ENCODE measurements at regions not wholly inside any gene's neighbourhood (a gene's known extent, or its start where the extent isn't known, plus 50 kb on each side); places are given as distances from the start of the nearest gene placed in this dataset.

DNA sequence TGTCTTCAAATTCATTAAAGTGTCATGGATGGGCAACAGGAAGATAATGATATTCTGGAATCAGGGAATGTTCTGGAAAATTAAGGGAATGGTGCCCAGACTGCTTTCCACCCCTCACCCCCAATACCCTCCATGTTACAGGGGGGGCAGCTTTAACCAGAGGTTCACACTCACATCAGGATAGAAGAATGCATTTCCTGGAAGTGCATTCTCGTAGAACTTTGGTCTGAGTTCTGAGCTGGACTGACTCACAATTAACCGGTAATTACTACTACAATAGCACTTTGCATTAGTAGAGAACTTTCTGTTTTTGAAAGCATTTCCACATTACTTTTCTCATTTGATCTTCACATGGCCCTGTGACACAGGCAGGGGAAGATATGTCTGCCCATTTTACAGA lies 52.5 kb upstream of the SHISA3 start:
- intact Hi-C loops (cut with micrococcal nuclease; ENCODE audit: unreplicated experiment) = no loop called here
- H3K9me2 ChIP-seq (ENCODE audit: insufficient read depth) = no peaks in the 10 kb centered on the region
- H4K20me1 ChIP-seq (ENCODE audit: insufficient read depth) = no peaks in the 10 kb centered on the region
- H3K36me3 ChIP-seq (ENCODE audit: low read depth) = no peaks in the 10 kb centered on the region
- BruUV-seq (replicated peaks) = no TSS peak
- TF ChIP-seq, protein P1, sequence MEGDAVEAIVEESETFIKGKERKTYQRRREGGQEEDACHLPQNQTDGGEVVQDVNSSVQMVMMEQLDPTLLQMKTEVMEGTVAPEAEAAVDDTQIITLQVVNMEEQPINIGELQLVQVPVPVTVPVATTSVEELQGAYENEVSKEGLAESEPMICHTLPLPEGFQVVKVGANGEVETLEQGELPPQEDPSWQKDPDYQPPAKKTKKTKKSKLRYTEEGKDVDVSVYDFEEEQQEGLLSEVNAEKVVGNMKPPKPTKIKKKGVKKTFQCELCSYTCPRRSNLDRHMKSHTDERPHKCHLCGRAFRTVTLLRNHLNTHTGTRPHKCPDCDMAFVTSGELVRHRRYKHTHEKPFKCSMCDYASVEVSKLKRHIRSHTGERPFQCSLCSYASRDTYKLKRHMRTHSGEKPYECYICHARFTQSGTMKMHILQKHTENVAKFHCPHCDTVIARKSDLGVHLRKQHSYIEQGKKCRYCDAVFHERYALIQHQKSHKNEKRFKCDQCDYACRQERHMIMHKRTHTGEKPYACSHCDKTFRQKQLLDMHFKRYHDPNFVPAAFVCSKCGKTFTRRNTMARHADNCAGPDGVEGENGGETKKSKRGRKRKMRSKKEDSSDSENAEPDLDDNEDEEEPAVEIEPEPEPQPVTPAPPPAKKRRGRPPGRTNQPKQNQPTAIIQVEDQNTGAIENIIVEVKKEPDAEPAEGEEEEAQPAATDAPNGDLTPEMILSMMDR (conservative IDR thresholded peaks at IDR 0.05) = no peak
- no peak for TF ChIP-seq EZH2 (IDR thresholded peaks at IDR 0.05; ENCODE audit: low read depth)
- no peaks in the 10 kb centered on the region for H3K9me3 ChIP-seq (ENCODE audit: insufficient read depth, low read depth)
- H3F3A ChIP-seq (ENCODE audit: insufficient read depth, low read depth) = no peaks in the 10 kb centered on the region
- no peaks in the 10 kb centered on the region for H3K4me1 ChIP-seq (replicated peaks; ENCODE audit: insufficient read depth)
- ChIA-PET CTCF (no interaction called here), POLR2A (ENCODE audit: unreplicated experiment) (no interaction called here)
- no peaks in the 10 kb centered on the region for H3K79me2 ChIP-seq (ENCODE audit: low read depth)
- no peak overlapping the region for H2AFZ ChIP-seq
- H3K27me3 ChIP-seq (ENCODE audit: insufficient read depth, low read depth) = peaks cover 72% of the 10 kb centered on the region
- H3K4me2 ChIP-seq = no peak overlapping the region
- H3K27ac ChIP-seq = no peak overlapping the region
- H3K4me3 ChIP-seq = no peak overlapping the region
- DNase-seq = no peak

DNA sequence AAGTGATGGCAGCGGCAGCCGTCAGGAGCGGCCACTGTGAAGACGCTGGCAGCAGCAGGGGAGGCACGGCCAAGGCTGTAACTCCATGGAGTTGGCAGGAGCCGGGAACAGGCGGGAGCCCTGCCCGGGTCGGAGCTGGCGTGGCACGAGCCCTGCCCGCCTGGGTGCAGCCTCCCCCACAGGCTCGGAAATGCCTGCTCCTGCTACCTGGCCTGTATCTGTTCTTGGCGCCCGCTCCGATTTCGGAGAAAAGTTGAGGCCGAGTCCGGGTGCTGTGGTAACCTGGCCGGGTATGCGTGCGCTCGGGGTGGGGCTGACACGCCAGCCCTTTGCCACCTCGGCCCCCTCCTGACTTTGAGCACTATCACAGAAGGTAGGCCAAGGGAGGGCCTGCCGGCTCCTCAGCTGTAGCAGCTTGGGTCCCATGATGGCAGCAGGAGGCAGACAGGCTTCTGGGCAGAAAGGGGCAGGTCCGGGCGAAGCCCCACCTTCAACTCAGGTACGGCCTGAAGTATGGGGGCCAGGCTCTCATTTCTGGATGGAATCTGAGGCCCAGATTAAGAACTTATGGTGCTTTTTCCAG lies 51.2 kb upstream of the SHISA3 start:
- H3K9me2 ChIP-seq (ENCODE audit: insufficient read depth) = no peaks in the 10 kb centered on the region
- H4K20me1 ChIP-seq (ENCODE audit: insufficient read depth) = no peaks in the 10 kb centered on the region

DNA sequence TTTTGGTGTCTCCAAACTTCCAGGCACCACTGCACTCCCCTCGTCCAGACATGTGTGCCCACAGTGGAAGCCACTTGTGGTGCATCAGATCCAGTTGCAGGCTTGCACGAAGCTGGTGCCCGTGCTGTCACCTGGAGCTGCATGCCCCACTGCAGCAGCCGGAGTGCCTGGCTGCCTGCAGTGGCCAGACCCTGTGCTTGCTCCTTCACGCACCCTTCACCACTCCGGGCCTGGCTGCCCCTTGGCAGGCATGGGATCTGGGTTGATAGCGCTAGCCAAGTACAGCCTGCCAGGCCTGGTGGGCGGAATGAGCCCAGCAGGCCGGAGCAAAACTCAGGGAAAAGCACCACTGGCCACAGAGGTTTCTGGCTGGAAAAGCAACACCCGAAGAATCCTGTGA lies 50.2 kb upstream of the SHISA3 start:
- BruUV-seq (replicated peaks) = no TSS peak
- H3K9me3 ChIP-seq (ENCODE audit: insufficient read depth, low read depth) = no peaks in the 10 kb centered on the region
- H3K36me3 ChIP-seq (ENCODE audit: low read depth) = no peaks in the 10 kb centered on the region
- no peak for DNase-seq
- H3K4me3 ChIP-seq = no peak overlapping the region
- H3K27me3 ChIP-seq (ENCODE audit: insufficient read depth, low read depth) = peaks cover 72% of the 10 kb centered on the region
- no peaks in the 10 kb centered on the region for H3F3A ChIP-seq (ENCODE audit: insufficient read depth, low read depth)
- no peak overlapping the region for H3K27ac ChIP-seq
- H3K4me1 ChIP-seq (replicated peaks; ENCODE audit: insufficient read depth) = no peaks in the 10 kb centered on the region
- ChIA-PET POLR2A (ENCODE audit: unreplicated experiment) (no interaction called here), CTCF (no interaction called here)
- H2AFZ ChIP-seq = no peak overlapping the region
- no peak for TF ChIP-seq EZH2 (IDR thresholded peaks at IDR 0.05; ENCODE audit: low read depth)
- TF ChIP-seq, protein P1 (conservative IDR thresholded peaks at IDR 0.05) = no peak
- H3K9me2 ChIP-seq (ENCODE audit: insufficient read depth) = no peaks in the 10 kb centered on the region
- intact Hi-C loops (cut with micrococcal nuclease; ENCODE audit: unreplicated experiment) = no loop called here
- H3K4me2 ChIP-seq = no peak overlapping the region
- H3K79me2 ChIP-seq (ENCODE audit: low read depth) = no peaks in the 10 kb centered on the region
- no peaks in the 10 kb centered on the region for H4K20me1 ChIP-seq (ENCODE audit: insufficient read depth)

More for the DNA sequence above, 51.2 kb upstream of the SHISA3 start:
- ChIA-PET POLR2A (ENCODE audit: unreplicated experiment) (no interaction called here), CTCF (no interaction called here)
- Histone ChIP-seq H3K27me3 (ENCODE audit: insufficient read depth, low read depth) (peaks cover 68% of the 10 kb centered on the region), H3K79me2 (ENCODE audit: low read depth) (no peaks in the 10 kb centered on the region), H3K4me1 (replicated peaks; ENCODE audit: insufficient read depth) (no peaks in the 10 kb centered on the region), H2AFZ (no peak overlapping the region), H3F3A (ENCODE audit: insufficient read depth, low read depth) (no peaks in the 10 kb centered on the region), H3K4me2 (no peak overlapping the region), H3K4me3 (no peak overlapping the region), H3K36me3 (ENCODE audit: low read depth) (no peaks in the 10 kb centered on the region), H3K9me3 (ENCODE audit: insufficient read depth, low read depth) (no peaks in the 10 kb centered on the region), H3K27ac (no peak overlapping the region)
- no peak for DNase-seq
- intact Hi-C loops (cut with micrococcal nuclease; ENCODE audit: unreplicated experiment) = no loop called here
- BruUV-seq (replicated peaks) = no TSS peak
- TF ChIP-seq EZH2 (IDR thresholded peaks at IDR 0.05; ENCODE audit: low read depth) = no peak
- TF ChIP-seq, protein P1 (conservative IDR thresholded peaks at IDR 0.05) = no peak
